ENCODE measurements at regions not wholly inside any gene's neighbourhood (a gene's known extent, or its start where the extent isn't known, plus 50 kb on each side); places are given as distances from the start of the nearest gene placed in this dataset.

- no peaks in the 10 kb centered on the region for H3K4me1 ChIP-seq
- peak overlapping the region in 2 of 4 donors; percentile 33 to 35 for H3K27ac ChIP-seq
- DNase-seq, result no peak
- no peaks in the 10 kb centered on the region for H3K9me3 ChIP-seq
- TF ChIP-seq CTCF (IDR thresholded peaks at IDR 0.05) (no peak), POLR2A (IDR thresholded peaks at IDR 0.05) (no peak)
- no peaks in the 10 kb centered on the region for H3K27me3 ChIP-seq
- H3K4me3 ChIP-seq, result no peak overlapping the region
- H3K36me3 ChIP-seq, result no peaks in the 10 kb centered on the region
Observed at GRCh38 chr2:237223201-237223861, 137.6 kb downstream of the COPS8 start.

- H3K27me3 ChIP-seq, result no peaks in the 10 kb centered on the region
- no peak for DNase-seq
- H3K4me3 ChIP-seq, result no peak overlapping the region
- H3K9me3 ChIP-seq, result no peaks in the 10 kb centered on the region
- peak overlapping the region in 1 of 4 donors; percentile 35 for H3K27ac ChIP-seq
- no peak for TF ChIP-seq CTCF (IDR thresholded peaks at IDR 0.05)
- no peak for TF ChIP-seq POLR2A (IDR thresholded peaks at IDR 0.05)
- no peaks in the 10 kb centered on the region for H3K4me1 ChIP-seq
- H3K36me3 ChIP-seq, result no peaks in the 10 kb centered on the region
Observed at GRCh38 chr2:237227190-237227589, 141.5 kb downstream of the COPS8 start.

GRCh38 chr2:237227592-237228280 lies 142.0 kb downstream of the COPS8 start:
- no peaks in the 10 kb centered on the region for H3K4me1 ChIP-seq
- no peaks in the 10 kb centered on the region for H3K27me3 ChIP-seq
- H3K36me3 ChIP-seq, result no peaks in the 10 kb centered on the region
- no peaks in the 10 kb centered on the region for H3K9me3 ChIP-seq
- H3K27ac ChIP-seq, result peak overlapping the region in 1 of 4 donors; percentile 58
- DNase-seq, result no peak
- H3K4me3 ChIP-seq, result no peak overlapping the region
- TF ChIP-seq CTCF (IDR thresholded peaks at IDR 0.05) (no peak), POLR2A (IDR thresholded peaks at IDR 0.05) (no peak)

GRCh38 chr2:237228281-237228625 lies 142.6 kb downstream of the COPS8 start:
- no peaks in the 10 kb centered on the region for H3K36me3 ChIP-seq
- TF ChIP-seq CTCF (IDR thresholded peaks at IDR 0.05) (no peak), POLR2A (IDR thresholded peaks at IDR 0.05) (no peak)
- H3K27ac ChIP-seq, result peak overlapping the region in 1 of 4 donors; percentile 58
- H3K4me1 ChIP-seq, result no peaks in the 10 kb centered on the region
- H3K9me3 ChIP-seq, result no peaks in the 10 kb centered on the region
- DNase-seq, result no peak
- no peaks in the 10 kb centered on the region for H3K27me3 ChIP-seq
- no peak overlapping the region for H3K4me3 ChIP-seq

- no peak for DNase-seq
- TF ChIP-seq POLR2A (IDR thresholded peaks at IDR 0.05) (no peak), CTCF (IDR thresholded peaks at IDR 0.05) (no peak)
- Histone ChIP-seq H3K4me3 (no peak overlapping the region), H3K36me3 (no peaks in the 10 kb centered on the region), H3K4me1 (no peaks in the 10 kb centered on the region), H3K27ac (no peak overlapping the region), H3K27me3 (no peaks in the 10 kb centered on the region), H3K9me3 (no peaks in the 10 kb centered on the region)
Observed at GRCh38 chr2:237229905-237230304, 144.2 kb downstream of the COPS8 start.

Measured in Peyer's patch (tissue), 4 donors.